H54 (cell line): ENCODE measurements at regions not wholly inside any gene's neighbourhood (a gene's known extent, or its start where the extent isn't known, plus 50 kb on each side); places are given as distances from the start of the nearest gene placed in this dataset.
"Not testable (repeated sequence)": the region's sequence is repeated elsewhere in the genome, so short reads cannot be mapped to it uniquely, and the experiment has no call there.

Experiments used
- DNase-seq: peaks from one replicate; pipeline ENCODE4 v3.0.0; 2011; ENCODE audit warnings: low spot score, mixed read lengths; ENCODE audit not compliant: insufficient read length
- FAIRE-seq: peaks from 3 replicates; lab custom pipeline; 2011; peaks lifted over from hg19 to GRCh38; lab: Jason Lieb, UNC
- POLR2A ChIP-seq: IDR thresholded peaks from 2 replicates; pipeline ENCODE4 v1.6.1; 2011; ENCODE audit warnings: low read depth, mild to moderate bottlenecking, low read length

GRCh38 chr12:123062681-123063486, 82.4 kb downstream of the ARL6IP4 start:
- DNase-seq (peak; percentile 61), FAIRE-seq (peak; percentile 64)
- no peak for TF ChIP-seq POLR2A

- TF ChIP-seq POLR2A = no peak
- DNase-seq (no peak), FAIRE-seq (no peak)
These were observed 81.1 kb downstream of the ARL6IP4 start for GRCh38 chr12:123061441-123062205.

- no peak for TF ChIP-seq POLR2A
- DNase-seq (no peak), FAIRE-seq (no peak)
These were observed 79.0 kb downstream of the ARL6IP4 start for GRCh38 chr12:123059500-123059899.

- DNase-seq (no peak), FAIRE-seq (no peak)
- TF ChIP-seq POLR2A = no peak
These were observed 78.5 kb downstream of the ARL6IP4 start for GRCh38 chr12:123058980-123059379.

- no peak for FAIRE-seq
- TF ChIP-seq POLR2A = no peak
- DNase-seq = no peak
These were observed 78.0 kb downstream of the ARL6IP4 start for GRCh38 chr12:123058481-123058880.

GRCh38 chr12:123057513-123058265, 77.2 kb downstream of the ARL6IP4 start:
- FAIRE-seq (no peak), DNase-seq (no peak)
- no peak for TF ChIP-seq POLR2A

GRCh38 chr12:123056709-123057108, 76.2 kb downstream of the ARL6IP4 start:
- no peak for DNase-seq
- FAIRE-seq = no peak
- no peak for TF ChIP-seq POLR2A

GRCh38 chr12:123056053-123056452, 75.6 kb downstream of the ARL6IP4 start:
- peak; percentile 51 for DNase-seq
- no peak for FAIRE-seq
- no peak for TF ChIP-seq POLR2A

GRCh38 chr12:123055281-123055766, 74.8 kb downstream of the ARL6IP4 start:
- FAIRE-seq (no peak), DNase-seq (no peak)
- no peak for TF ChIP-seq POLR2A

GRCh38 chr12:123054371-123054770, 73.9 kb downstream of the ARL6IP4 start:
- no peak for TF ChIP-seq POLR2A
- DNase-seq (no peak), FAIRE-seq (no peak)

- no peak for DNase-seq
- FAIRE-seq = no peak
- TF ChIP-seq POLR2A = no peak
These were observed 71.1 kb downstream of the ARL6IP4 start for GRCh38 chr12:123051556-123051955.

GRCh38 chr12:123050913-123051312, 70.4 kb downstream of the ARL6IP4 start:
- FAIRE-seq (no peak), DNase-seq (no peak)
- TF ChIP-seq POLR2A = no peak

GRCh38 chr12:123050331-123050831, 69.9 kb downstream of the ARL6IP4 start:
- TF ChIP-seq POLR2A = no peak
- FAIRE-seq (peak; percentile 53), DNase-seq (peak; percentile 48)

- no peak for FAIRE-seq
- TF ChIP-seq POLR2A = no peak
- DNase-seq = no peak
These were observed 69.1 kb downstream of the ARL6IP4 start for GRCh38 chr12:123049398-123050240.

GRCh38 chr12:123047892-123048291, 67.4 kb downstream of the ARL6IP4 start:
- DNase-seq, FAIRE-seq: not testable (repeated sequence)
